NCI-H446 (cell line): ENCODE measurements at regions not wholly inside any gene's neighbourhood (a gene's known extent, or its start where the extent isn't known, plus 50 kb on each side); places are given as distances from the start of the nearest gene placed in this dataset.
"Not testable (repeated sequence)": the region's sequence is repeated elsewhere in the genome, so short reads cannot be mapped to it uniquely, and the experiment has no call there.

ENCODE experiments used
- DNase-seq, 2 experiments: peaks; one replicate each; lab custom pipeline; 2025; lab: John Stamatoyannopoulos, UW

DNA sequence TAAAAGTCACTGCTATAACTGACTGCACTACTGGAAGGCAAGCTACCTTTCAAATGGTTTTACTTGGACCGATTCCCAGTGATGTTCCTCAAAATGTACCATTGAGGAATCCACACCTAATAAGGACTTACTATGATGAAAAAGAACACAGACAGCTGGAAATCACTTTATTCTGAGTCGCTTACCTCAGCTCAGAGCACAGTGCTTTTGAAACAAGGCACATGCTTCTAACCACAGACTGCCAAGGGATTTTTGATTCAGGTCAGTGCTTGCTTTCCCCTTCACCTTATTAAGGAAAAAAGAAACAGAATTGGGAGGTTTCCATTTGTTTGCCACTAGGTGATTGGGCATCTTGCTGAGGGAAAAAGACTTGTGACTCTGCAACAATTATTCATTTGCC lies 707.5 kb upstream of the FSHR start:
- DNase-seq, result no peak

DNA sequence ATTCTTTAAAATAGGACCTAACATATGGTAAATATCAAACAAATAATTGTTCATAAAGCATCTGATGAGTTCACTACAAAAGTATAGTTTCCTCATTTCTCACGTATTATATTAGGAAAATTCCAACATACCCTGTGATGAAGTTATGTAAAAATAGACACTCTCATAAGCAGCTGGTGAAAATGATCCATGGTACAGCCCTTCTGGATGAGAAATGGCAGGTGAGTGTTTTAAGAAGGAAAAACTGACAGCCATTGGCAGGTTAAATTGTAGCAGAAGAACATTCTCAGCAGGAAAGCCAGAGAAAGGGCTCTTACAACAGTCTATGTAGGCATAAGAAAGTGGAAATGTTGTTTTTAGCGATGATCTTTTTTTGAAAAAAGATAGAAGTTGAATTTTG lies 706.5 kb upstream of the FSHR start:
- DNase-seq, result no peak

DNA sequence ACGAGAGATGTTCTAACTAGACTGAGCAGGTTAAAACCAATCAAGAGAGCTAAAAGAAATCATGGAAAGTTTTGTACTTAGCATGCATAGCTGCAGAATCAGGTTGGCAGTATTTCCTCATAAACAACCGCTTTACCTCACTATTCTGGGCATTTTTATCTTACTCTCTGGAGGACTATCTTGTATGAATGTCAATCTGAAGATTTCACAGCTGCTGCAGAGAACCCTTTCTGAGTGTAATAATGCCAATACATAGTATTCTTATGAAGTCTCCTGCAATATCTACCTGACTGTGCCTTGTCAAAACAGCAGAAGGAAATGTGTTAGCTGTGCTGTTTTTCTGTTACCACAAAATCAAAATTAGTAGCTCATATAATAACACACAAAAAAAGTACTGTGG lies 705.9 kb upstream of the FSHR start:
- no peak for DNase-seq

DNA sequence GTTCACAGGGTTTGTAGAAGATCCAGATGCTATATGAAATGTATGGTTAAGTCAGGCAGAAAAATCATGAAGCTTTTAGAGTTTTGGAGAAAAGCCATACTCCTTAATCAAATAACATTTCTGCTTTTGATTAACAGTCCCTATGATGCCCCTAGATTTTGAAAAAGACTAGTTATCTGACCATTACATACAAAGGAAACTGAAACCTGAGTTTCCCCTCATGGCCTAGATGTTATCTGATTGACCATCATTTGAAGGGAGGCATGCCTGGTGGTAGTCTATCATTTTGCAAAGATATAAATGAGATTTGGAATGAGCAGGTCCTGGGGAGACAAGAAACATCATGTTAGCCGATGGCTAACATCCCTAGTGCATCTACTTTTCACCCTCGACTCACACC lies 704.3 kb upstream of the FSHR start:
- DNase-seq, result no peak

DNA sequence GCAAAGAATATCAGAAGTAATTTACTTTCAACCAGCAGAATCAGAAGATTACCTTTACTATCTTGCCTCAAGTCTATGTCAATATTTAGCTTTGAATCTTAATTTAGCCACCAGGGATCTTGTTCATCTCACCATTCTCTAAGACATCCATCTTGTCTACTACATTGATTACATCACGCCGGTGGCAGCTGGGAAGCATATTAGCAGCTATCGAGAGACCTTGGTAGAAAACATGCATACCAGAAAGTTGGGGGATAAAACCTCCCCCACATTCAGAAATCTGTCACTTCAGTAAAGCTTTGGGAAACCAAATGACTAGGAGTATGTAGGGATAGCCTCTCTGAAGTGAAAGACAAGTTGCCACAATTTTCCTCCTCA lies 703.8 kb upstream of the FSHR start:
- no peak for DNase-seq

DNA sequence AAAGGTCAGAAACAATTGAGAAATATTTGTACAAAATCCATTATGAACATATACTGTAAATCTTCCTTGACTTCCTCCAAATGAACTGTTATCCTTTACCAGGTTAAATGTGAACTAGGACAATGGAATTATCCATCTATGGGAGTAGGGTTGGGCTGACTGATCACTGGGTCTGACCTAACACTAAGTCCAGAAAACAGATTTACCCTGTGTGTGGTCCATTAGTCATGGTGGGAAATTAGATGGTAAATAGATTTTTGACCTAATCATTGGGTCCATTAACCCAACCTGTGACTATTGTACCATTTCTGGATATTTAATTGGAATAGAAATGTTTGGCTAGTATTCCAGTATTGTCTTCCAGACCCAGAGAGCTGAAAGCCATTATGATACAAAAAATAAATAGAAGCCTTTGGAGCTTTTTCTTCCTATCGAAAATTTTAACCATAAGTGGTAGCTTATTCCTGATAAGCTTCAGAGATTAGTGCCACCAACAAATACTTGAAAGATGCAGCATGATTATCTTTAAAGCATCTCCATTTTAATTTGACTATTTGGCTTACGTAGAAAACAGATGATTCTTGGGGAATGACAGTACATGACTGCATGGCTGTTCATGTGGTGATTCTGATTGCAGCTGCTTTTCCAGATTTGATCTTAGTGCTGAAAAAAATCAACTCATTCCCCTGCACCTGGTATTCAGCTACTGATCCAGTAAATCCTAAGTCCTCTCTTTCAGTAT lies 703.2 kb upstream of the FSHR start:
- DNase-seq, result no peak

DNA sequence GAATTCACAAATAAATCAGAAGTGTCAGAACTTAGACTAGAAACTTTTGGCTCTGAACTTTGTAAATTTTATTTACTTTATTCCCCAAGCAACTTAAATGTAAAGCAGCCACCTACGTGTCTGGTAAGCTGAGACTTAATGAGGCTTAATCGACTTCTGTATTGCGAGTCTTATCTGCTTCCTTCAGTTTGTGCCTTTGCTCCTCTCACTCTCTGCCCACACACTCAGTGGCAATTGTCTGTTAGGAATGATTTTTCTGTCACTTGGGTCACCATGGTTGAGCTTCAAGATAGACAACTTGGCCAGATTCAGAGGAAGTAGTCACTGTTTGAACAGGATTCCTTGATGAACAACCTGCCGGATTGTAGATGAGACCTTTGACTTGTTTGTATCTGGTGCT lies 691.4 kb upstream of the FSHR start:
- DNase-seq, result no peak

DNA sequence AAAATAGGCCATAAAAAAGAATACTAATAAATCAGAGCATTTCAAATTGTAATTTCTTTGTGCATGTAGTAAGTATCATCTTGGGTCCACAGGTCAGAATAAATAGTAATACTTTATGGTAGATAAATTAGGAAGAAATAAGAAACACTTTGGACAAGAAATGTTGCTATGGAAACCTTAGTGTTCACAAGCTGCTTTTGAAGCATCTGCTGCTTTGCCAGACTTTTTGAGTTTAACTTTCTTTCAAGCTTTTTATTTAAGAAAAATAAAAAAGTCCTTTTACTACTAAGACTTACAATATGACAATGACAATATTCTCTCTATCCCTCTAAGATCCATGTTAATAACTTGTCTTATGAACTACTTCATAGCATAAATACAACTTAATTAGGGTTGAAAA lies 690.7 kb upstream of the FSHR start:
- no peak for DNase-seq

DNA sequence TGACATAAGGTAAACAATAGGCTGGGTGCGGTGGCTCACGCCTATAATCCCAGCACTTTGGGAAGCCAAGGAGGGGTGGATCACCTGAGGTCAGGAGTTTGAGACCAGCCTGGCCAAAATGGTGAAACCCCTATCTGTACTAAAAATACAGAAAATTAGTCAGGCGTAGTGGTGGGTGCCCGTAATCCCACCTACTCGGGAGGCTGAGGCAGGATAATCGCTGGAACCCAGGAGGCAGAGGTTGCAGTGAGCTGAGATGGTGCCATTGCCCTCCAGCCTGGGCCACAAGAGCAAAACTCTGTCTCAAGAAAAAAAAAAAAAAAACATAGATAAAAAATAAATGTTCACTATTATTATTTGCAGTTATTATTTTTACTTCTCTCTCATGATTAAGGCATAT lies 689.8 kb upstream of the FSHR start:
- not testable (repeated sequence) for DNase-seq

DNA sequence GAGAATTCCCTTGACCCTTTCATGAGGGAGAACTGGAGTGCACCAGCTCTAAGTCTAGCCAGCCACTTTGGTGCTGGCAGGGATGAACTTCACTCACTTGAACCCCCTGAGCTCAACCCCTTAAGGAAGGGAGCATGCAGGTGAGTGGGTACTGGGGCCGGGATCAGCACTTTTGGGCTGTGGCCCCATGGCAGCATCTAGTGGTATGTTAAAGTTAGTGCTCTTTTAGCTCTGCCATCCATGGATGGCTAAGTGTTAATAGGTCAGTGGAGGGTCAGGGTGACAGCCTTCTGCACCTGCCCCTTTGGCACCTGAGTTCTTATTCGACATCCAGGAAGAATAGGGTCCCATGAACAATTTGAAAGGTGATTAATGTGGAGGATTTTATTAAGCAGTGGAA lies 689.0 kb upstream of the FSHR start:
- no peak for DNase-seq

DNA sequence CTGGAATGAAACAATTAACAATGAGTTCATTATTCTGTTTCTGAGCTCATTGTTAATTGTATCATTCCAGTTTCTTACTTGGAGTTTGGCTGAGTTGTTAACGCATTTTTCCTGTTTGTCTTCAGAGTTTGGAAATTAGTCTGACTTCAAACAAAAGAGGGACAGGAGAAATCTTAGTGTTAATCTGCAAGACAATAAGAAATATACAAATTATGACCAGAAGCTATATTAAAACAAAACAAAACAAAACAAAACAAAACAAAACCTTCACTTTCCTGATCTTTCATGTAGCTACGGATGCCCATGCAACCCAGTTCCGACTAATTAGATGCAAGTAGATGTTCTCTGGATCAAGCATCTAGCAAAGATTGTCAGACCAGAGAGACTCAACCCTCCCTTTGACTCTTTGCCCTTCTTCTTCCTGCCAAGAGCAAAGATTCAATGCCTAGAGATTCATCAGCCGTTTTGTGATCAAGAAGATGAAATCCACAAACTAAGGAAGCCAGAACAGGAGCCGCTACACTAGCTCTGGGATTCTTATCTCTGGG lies 686.2 kb upstream of the FSHR start:
- DNase-seq, result no peak

DNA sequence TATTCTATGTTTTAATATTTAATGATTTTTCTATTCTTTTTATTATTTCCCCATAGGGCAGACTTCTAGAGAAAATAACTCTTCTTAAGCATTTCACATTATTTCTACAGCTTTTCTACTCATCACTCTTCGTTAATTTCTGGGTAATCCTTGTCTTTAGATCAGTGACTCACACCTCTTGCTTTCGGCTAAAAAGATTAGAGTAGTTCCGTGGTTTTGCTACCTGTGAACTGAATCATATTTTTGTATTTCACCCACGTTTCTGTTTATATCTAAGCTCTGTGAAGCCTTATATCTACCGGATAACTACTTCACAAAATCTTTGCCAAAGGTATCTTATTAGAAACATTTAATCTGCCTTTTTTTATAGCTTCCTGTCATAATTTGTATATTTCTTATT lies 685.5 kb upstream of the FSHR start:
- no peak for DNase-seq

DNA sequence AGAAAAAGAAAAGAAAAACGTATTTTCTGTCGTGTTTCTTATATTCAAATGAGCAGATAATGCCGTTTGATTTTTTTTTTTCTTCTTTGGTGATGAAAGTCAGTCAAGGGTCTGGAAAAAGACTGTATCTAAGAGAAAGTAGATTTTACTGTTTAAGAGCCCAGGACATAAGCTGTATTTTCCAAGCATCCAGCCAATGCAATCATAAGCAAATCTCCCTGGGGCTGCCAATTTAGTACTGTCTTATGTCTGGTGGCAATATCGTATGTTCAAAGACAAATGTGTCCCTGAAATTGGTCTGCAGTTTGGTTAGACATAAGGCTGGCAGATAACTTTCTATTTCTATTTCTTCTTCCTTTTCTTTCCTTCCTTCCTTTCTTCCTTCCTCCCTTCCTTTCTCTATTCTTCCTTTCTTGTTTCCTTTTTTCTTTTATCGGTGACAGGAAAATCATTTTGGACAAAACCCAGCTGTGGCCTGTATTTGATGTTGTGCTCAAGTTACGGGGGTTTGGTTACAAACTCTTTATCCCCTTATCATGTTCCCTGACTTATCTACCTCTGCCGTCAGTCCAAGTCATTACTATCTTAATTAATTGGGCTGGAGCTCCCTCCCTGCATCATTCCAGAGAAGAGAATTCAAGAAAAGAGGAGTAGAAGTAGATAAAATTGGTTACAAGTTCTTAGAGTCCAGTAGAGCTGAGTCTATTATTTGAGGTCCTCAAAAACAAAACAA lies 683.4 kb upstream of the FSHR start:
- DNase-seq, result no peak

DNA sequence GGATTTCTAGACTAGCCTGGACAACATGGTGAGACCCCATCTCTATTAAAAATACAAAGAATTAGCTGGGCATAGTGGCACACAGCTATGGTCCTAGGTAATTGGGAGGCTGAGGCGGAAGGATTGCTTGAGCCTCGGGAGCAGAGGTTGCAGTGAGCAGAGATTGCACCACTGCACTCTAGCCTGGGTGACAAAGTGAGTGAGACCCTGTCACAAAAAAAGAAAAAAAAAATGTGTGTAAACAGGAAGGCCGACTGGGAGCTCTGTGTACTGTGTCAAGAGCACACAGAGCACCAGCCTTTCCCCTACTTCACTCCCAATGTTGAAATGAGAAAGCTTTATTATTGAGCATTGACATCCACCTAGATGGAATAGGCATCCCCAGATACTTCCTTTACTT lies 681.7 kb upstream of the FSHR start:
- DNase-seq, result no peak

DNA sequence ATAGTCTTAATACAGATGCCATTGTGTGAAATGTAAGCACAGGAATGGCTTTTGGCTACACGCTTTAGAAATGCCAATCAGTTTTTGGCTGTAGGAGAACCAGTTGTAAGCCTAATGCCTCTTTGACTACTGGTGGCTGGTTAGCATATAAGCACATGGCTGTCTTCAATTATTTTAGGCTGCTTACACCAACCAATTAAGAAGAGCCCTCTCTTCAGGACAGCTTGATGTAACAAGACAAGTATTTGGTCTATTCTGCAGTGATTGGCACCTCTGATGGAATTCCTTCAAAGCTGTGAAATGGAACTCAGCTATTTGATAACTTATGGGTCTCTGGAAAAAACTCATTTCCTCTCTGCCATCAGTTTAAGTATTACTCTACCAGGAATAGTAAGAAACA lies 680.1 kb upstream of the FSHR start:
- no peak for DNase-seq

DNA sequence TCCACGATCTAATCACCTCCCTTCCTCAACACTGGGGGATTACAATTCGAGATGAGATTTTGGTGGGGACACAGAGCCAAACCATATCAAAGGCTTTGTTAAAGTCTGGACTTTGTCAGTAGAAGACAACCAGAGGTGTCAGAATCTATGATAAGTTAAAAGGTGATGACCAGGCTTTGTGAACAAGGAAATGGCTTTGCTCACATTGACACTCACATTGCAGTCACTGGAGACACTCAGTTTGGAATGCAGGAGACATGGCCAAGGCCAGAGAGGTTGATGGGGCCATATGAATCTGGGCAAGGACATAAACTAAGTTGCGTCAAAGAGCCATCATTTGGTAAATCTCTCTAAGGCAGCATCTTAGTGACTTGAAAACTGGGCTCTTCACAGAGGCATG lies 678.2 kb upstream of the FSHR start:
- no peak for DNase-seq

DNA sequence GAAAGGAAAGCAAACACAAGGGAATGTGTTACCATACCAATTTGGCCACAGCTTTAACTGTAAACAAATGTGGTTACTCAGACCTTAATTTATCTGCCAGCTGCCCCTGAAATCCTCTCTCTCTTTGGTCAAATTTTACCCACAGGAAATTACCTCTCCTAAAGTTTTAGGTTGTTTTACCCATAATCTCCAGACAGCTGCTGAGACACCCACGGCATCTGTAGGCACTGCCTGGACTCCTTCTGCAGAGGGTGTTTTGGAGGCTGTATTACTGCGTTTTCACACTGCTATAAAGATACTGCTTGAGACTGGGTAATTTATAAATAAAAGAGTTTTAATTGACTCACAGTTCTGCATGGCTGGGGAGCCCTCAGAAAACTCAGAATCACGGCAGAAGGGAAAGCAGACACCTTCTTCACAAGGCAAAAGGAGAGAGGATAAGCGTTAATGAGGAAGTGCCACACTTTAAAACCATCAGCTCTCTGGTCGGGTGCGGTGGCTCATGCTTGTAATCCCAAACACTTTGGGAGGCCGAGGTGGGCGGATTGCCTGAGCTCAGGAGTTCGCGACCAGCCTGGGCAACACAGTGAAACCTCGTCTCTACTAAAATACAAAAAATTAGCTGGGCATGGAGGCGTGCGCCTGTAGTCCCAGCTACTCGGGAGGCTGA lies 677.5 kb upstream of the FSHR start:
- DNase-seq, result no peak

DNA sequence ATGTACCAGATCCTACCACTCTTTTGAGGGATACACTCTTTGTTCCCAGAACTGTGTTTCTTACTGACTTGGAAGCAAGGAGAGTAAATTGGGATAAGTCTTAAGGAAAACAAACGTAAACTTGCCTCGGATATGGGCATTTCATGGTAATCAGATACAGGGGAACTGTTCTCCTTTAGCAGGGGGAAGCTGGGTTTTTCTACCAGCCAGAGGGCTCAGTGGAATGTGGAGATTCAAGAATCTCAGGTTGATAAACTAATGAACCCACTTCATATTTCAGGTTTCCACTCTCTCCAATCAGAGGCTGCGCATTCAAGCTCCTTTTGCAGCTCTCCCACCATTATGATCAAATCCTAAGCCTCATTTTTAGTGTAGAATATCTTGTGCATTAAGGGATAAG lies 676.5 kb upstream of the FSHR start:
- DNase-seq, result no peak

DNA sequence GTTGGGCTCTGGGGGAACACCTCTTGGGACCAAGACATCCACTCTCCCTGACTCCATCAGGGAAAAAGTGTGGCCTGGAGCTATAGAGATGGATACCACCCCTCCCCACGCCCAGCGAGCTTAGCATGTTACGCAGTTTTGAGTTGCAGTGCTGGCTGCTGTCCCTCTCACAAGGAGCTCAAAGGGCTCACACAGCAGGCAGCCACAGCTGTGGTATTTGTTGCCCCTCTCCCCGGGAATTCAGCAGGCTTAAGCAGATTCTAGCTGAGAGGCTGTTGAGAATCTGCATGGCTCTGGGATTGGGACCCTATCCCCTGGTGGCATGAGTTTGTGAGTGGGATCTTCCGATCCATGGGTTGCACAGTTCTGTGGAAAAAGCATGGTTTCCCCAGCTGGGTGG lies 673.1 kb upstream of the FSHR start:
- no peak for DNase-seq

DNA sequence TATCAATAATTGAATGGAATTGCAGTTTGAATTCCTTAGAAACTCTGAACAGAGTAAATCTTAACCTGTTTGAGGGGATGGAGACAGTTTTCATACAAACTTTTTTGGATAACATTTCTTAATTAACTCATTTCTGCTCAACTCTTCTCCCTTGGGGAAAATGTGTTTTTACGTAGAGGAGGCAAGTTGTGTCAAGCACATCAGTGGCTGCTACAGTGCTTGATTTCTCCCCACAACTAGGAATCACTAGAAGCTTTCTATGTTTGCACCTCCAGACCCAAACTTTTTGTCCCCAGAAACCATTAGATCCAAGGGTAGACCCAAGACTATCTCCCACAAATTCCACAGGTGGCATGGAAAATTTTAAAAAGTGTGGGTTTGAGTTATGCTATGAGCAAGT lies 658.9 kb upstream of the FSHR start:
- no peak for DNase-seq

DNA sequence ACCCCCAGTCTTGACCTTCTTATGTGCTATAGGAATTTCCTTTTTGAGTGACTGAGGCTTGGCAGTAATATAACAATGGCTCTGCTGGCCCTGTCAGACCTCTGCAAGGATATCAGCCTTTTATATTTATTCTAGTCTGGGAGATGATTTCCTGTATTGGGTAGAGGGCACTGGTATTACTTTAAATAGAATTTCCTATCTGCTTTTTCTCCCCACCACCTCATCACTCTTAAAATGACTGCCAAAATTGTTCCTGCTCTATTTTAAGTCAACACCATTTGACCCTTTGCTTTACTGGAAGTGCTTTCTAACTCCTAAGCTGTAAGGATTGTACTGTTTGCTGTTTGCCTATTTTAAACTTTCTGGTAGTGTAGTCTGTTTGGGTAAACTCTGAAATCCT lies 658.4 kb upstream of the FSHR start:
- no peak for DNase-seq

DNA sequence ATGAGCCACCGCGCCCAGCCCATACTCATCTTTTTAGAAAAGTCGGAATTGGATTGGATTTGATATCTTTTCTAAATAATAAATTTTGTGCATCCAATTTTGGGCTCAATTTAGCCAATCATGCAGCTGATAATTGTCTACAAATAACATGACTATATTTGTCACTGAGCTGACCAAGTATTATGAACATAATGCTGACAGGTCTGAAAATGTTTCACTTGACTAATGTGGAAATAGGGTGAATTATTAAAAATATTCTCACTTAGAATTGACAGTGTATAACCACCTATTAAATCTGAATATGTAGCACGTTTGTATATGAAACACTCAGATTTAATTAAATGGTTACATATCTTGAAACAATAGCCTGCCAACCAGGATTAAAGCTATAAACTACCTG lies 657.2 kb upstream of the FSHR start:
- no peak for DNase-seq

DNA sequence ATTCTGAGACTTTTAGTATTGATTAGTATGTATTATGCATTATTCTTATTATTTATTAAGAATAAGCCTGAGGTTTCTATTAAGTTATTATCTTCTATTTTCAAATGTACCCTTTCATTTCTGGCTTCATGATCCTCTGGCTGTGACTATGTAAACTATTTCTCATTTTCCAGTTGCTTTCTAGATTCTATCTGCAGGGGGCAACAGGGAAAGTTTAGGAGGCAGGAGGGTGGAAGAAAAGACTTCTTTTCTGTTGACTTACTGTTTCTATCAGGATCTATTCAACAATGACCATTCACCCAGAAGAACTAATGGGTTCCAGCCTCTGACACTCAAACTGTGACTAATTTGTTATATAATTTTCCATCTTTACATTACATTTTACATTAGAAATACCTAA lies 653.4 kb upstream of the FSHR start:
- DNase-seq, result no peak
